ENCODE measurements at regions not wholly inside any gene's neighbourhood (a gene's known extent, or its start where the extent isn't known, plus 50 kb on each side); places are given as distances from the start of the nearest gene placed in this dataset.

DNA sequence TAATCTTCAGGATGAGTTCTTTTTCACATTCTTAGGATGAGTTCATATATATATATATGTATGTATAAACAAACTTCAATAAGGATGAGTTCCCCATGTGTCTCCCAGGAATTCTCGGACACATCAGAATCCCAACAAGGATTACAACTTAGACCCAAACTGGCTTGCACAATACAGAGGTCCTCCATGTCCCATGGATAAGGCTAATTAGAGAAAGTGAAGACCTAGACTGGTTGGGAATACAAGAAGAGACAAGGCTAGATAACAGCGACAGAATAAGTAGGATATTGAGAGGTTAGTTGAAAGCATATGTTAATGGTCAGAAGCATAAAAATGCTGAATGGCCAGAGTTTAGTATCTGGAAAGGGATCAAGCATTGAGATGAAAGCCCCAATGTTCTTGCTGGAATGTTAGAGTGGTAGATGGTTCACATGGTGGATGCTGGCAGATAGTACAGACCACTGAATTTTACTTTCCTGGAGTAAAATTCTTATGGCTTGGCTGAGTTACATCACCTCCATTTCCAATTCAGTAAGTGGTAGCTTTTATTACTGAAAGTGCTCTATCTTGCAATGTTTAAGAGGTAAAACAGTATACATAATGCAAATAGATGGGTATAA, 154.9 kb upstream of the EPHA4 start:
- TF ChIP-seq ZNF749 (CRISPR knock-in tag; IDR thresholded peaks at IDR 0.05; ENCODE audit: borderline replicate concordance) (no peak), NR2F1 (CRISPR knock-in tag; IDR thresholded peaks at IDR 0.05) (no peak), ZNF280D (CRISPR knock-in tag; IDR thresholded peaks at IDR 0.05) (no peak), EZH2 (conservative IDR thresholded peaks at IDR 0.05; ENCODE audit: low read depth, low read length) (no peak), ESRRA (CRISPR knock-in tag; IDR thresholded peaks at IDR 0.05; ENCODE audit: low read depth) (no peak)

All from HepG2 (cell line).